CD4-positive, alpha-beta T cell treated with Interleukin-12 subunit alpha and Interleukin-12 subunit beta, for 1 hour (primary cell): ENCODE measurements at regions not wholly inside any gene's neighbourhood (a gene's known extent, or its start where the extent isn't known, plus 50 kb on each side); places are given as distances from the start of the nearest gene placed in this dataset.
"Not testable (repeated sequence)": the region's sequence is repeated elsewhere in the genome, so short reads cannot be mapped to it uniquely, and the experiment has no call there.

Experiments
- DNase-seq: peaks from one replicate; pipeline ENCODE4 v3.0.0-alpha.2; 2020

GRCh38 chr7:67625257-67625737 is 628.7 kb downstream of the TYW1 start:
- no peak for DNase-seq

GRCh38 chr7:67631476-67631875 is 634.8 kb downstream of the TYW1 start:
- no peak for DNase-seq

- no peak for DNase-seq
These were observed 638.6 kb downstream of the TYW1 start for GRCh38 chr7:67635271-67635670.

GRCh38 chr7:67636348-67637022 is 639.9 kb downstream of the TYW1 start:
- no peak for DNase-seq

- DNase-seq = no peak
These were observed 640.4 kb downstream of the TYW1 start for GRCh38 chr7:67637023-67637358.

GRCh38 chr7:67642542-67642941 is 645.9 kb downstream of the TYW1 start:
- not testable (repeated sequence) for DNase-seq

GRCh38 chr7:67644151-67644550 is 647.5 kb downstream of the TYW1 start:
- no peak for DNase-seq

GRCh38 chr7:67652937-67653336 is 656.3 kb downstream of the TYW1 start:
- no peak for DNase-seq

- no peak for DNase-seq
These were observed 657.3 kb downstream of the TYW1 start for GRCh38 chr7:67653856-67654454.

- no peak for DNase-seq
These were observed 658.0 kb downstream of the TYW1 start for GRCh38 chr7:67654642-67655041.

GRCh38 chr7:67655168-67655567 is 658.5 kb downstream of the TYW1 start:
- DNase-seq = no peak

- no peak for DNase-seq
These were observed 662.5 kb downstream of the TYW1 start for GRCh38 chr7:67659091-67659490.

- DNase-seq = no peak
These were observed 666.2 kb downstream of the TYW1 start for GRCh38 chr7:67662804-67663203.

GRCh38 chr7:67663644-67664043 is 667.0 kb downstream of the TYW1 start:
- no peak for DNase-seq

GRCh38 chr7:67666359-67666758 is 669.7 kb downstream of the TYW1 start:
- not testable (repeated sequence) for DNase-seq

GRCh38 chr7:67671006-67671548 is 674.4 kb downstream of the TYW1 start:
- no peak for DNase-seq

- DNase-seq = no peak
These were observed 677.2 kb downstream of the TYW1 start for GRCh38 chr7:67673861-67674260.

- not testable (repeated sequence) for DNase-seq
These were observed 678.2 kb downstream of the TYW1 start for GRCh38 chr7:67674862-67675261.

GRCh38 chr7:67675971-67676370 is 679.3 kb downstream of the TYW1 start:
- DNase-seq = no peak

- DNase-seq = no peak
These were observed 681.8 kb downstream of the TYW1 start for GRCh38 chr7:67678419-67678818.

- DNase-seq = no peak
These were observed 687.0 kb downstream of the TYW1 start for GRCh38 chr7:67683628-67684027.

- no peak for DNase-seq
These were observed 694.1 kb downstream of the TYW1 start for GRCh38 chr7:67690700-67691099.

- DNase-seq = no peak
These were observed 695.8 kb downstream of the TYW1 start for GRCh38 chr7:67692425-67692824.

GRCh38 chr7:67696124-67696523 is 699.5 kb downstream of the TYW1 start:
- DNase-seq = no peak

- no peak for DNase-seq
These were observed 700.2 kb downstream of the TYW1 start for GRCh38 chr7:67696878-67697277.
